Fibroblast of skin of right biceps (primary cell): ENCODE measurements at regions not wholly inside any gene's neighbourhood (a gene's known extent, or its start where the extent isn't known, plus 50 kb on each side); places are given as distances from the start of the nearest gene placed in this dataset.

Experiments used
- DNase-seq: peaks from one replicate; pipeline ENCODE4 v3.0.0-alpha.2; 2013

DNA sequence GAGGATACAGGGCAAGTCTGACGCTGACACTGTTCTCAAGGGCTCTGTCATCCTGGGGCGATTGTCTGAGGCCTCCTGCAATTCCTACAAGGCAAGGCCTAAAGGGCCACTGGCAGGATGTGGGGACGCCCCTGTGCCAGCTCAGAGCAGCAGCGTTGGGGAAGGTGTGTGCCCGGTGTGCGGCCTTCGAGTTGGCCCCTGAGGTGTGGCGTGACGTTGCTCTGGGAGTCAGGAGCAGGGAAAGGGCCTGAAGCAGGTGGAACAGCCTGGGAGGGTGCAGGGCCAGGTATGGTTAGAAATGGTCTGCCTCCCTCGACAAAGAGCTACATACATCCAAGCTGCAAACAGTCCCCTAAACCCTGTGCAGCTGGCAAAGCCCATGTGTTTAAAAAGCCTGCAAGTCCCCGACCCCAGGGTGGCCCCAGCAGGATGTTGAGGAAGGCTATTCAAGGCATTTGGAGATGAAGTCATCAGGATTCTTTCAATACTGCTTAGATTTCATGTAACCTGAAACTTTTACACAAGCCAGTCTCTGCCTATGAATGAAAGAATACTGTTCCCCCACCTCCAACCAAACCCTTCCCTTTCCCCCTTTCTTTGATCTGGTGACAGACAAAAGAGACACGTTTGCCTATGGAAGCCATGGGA, 142.5 kb upstream of the TNS3 start:
- DNase-seq, result peak; percentile 90

- DNase-seq, result no peak
These were observed 140.2 kb upstream of the TNS3 start for GRCh38 chr7:47722126-47722525.

- DNase-seq, result no peak
These were observed 139.8 kb upstream of the TNS3 start for GRCh38 chr7:47721670-47722069.

DNA sequence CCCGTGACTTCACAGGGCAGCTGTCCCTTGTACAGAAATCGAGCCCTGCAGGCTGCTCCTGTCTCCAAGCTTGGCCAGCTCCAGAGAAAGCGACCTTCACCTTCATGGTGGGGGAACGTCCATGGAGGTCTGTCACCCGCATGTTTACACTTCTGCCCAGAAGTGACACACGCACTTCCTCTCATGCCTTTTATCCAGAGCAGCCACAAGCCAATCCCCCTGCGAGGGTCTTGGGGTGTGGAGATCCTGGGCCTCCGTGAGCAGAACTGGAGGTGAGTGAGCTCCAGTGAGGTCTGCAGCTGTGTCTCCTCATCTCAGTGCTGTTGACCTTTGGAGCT, 139.0 kb upstream of the TNS3 start:
- no peak for DNase-seq

- peak; percentile 28 for DNase-seq
These were observed 138.4 kb upstream of the TNS3 start for GRCh38 chr7:47720141-47720906.

DNA sequence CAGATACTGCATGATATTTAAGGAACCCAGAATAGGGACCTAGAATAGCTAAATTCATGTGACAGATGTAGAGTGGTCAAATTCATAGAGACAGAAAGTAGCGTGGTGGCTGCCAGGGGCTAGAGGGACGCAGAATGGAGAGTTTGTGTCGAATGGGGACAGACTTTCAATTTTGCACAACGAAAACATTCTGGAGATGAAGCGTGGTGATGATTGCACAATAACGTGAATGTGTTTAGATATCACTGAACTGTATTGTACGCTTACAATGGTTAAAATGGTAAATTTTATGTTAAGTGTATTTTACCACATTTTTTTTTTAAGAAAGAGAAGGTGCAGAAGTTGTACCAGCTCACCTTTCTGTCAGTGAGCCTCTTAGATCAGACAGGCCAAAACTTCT, 137.8 kb upstream of the TNS3 start:
- DNase-seq, result no peak

- DNase-seq, result no peak
These were observed 133.7 kb upstream of the TNS3 start for GRCh38 chr7:47715631-47716068.

- DNase-seq, result no peak
These were observed 133.0 kb upstream of the TNS3 start for GRCh38 chr7:47714669-47715607.

- no peak for DNase-seq
These were observed 131.7 kb upstream of the TNS3 start for GRCh38 chr7:47713595-47713994.

GRCh38 chr7:47712416-47712815, 130.5 kb upstream of the TNS3 start:
- DNase-seq, result no peak

DNA sequence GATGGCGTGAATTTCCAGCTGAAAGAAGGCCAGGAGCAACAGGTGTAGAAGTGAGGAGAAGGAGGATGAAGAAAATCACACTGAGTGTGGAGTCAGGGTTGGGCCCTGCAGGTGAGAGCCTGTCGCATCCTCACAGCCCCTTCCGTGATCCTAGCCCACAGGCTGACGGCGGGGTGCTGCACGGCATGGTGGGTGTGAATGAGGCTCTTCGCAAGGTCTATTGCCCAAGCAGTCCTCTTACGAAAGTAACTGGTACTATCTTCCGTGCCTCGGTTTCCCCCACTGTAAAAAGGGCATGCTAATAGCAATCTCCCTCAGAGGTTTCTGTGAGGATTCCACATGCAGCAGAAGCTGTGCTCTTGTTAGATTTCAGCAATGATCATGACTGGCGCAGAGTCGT, 129.9 kb upstream of the TNS3 start:
- no peak for DNase-seq

DNA sequence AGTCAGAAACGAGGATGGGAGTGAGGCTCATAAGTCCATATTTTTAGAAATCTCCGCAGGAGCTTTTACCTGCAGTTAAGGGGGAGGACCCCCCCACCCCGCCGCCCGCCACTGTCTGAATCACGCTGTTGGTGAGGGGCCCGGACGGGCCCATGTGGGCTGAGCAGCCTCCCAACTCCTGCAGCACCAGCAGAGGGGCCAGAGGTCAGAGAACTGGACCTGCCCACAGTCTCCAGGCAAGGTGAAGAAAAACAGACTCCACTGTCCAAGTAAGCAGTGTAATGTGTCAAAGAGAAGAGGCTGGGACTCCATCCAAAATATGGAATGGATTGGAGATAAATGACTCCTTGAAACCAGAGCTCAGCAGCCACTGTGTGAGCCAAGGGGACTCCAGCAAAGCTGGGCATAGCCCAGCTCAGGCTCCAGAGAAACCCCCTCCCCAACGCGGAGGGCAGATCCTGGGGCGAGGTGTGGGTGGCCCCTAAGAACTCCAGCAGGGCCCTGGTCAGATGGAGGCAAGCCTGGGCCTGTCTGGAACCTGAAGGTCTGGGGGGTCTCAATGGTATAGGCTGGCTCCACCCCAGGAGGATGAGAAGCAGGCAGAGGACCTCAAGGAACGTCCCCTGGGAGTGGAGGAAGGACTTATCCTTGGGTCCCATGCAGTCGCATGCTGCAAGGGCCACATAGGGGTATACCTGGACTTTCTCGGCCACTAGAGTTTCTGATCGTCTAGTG, 128.5 kb upstream of the TNS3 start:
- DNase-seq, result no peak

DNA sequence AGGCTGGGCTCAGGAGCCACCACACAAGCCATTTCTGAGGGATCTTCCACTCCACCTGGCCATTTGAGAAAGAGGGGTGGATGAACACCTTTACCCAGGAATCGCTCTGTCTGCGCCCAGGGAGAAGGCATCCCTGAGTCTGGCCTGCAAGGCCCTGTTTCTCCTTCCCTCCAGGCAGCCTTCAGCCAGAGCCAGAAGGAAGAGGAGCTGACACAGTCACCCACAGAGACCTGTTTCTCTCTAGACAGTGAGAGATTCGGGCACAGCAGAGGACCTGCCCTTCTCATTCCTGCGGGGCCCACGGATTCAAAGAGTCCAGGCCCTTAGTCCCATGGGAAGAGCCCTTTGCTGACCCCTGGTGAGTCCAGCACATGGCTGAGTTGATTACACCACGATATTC, 127.5 kb upstream of the TNS3 start:
- DNase-seq, result no peak

DNA sequence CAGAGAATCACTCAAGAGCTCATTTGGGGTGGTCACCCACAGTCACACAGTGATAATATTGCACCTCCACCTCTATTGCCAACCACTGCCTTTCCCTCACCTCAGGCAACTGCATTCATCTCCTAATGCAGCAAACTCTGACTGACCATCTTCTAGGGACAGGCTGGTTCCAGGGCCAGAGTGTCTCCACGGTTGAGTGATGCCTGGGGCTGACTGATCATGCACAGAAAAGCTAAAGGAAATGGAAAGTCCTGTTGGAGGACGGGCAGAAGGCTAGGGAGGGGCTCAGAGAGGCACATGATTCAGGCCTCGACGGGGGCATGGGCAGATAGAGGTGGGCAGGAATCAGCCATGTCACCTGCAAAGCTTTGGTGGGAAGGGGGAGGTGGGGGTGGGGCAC, 127.1 kb upstream of the TNS3 start:
- no peak for DNase-seq

DNA sequence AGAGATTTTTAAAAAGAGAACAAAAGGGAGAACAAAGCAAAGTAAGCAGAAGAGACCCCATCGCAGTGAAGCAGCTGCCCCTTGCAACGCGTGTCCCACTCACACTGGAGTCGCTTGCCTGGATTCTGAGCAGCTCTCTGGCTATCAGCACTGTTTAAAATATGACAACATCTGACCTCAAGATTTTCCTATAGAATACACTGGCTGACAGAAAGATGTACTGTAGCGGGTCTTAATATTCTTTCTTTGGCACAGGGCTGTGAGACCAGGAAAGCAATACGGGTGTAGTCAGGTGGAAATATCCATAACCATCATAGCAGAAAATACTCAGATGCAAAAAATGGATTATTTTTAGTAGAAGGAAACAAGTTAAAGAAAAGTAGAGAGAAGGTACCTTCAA, 125.7 kb upstream of the TNS3 start:
- no peak for DNase-seq

DNA sequence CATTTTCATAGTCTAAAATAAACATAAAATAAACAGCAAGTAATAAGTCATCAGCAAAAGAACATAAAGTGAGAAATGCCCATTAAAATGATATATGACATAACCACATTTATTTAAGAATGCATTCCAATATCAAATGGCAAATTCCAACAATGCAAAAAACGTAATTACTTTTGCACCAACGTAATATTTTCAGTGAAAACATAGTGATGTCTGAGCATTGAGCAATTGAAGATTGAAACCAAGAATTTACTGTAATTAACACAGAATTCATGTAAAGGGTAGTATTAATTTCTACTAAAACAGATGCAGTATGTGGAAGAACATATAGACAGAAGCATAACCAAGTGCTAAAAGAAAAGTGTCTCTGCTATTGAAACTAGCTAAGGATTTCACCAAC, 123.0 kb upstream of the TNS3 start:
- DNase-seq, result peak; percentile 58

DNA sequence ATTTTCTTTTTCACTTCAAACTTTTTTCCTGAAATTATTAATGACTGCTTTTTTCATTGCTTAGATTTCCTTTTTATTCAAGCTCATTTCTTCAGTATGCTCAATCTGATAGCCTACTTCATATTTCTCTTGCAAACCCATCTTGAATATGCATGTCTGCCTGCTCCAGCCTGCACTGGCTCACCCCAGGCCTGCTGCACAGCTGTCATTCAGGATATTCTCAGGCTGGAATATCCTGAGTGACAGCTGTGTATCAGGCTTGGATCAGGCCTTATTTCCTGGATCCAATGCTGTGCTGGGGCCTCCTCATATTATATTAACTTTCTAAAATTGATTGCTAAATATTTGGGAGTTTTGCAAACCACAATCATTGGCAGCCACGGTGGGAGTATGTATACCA, 120.2 kb upstream of the TNS3 start:
- no peak for DNase-seq

GRCh38 chr7:47698386-47698785, 116.5 kb upstream of the TNS3 start:
- DNase-seq, result no peak

GRCh38 chr7:47697543-47697942, 115.6 kb upstream of the TNS3 start:
- DNase-seq, result no peak

DNA sequence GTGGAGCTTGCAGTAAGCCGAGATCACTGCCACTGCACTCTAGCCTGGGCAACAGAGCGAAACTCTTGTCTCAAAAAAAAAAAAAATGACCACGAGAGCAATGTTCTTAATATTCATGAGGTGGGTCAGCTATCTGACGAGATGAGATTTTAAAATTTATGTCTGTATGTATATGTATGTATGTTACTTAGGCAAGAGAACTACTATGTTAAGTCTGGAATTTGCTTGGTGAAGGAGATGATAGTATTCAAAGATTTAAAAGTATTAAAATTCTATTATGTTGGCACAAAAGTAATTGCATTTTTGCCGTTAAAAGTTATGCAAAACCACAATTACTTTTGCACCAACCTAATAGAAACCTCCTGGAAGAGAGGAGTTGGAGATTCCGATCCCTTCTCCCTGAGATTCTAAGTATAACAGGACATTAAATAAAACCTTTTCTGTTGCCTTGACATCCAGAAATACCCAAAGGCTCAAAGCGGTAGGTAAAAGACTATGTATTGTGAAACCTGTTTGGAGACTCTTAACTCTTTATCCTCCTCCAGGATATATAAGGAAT, 114.3 kb upstream of the TNS3 start:
- DNase-seq, result peak; percentile 36

GRCh38 chr7:47693216-47693615, 111.3 kb upstream of the TNS3 start:
- DNase-seq, result peak; percentile 78

DNA sequence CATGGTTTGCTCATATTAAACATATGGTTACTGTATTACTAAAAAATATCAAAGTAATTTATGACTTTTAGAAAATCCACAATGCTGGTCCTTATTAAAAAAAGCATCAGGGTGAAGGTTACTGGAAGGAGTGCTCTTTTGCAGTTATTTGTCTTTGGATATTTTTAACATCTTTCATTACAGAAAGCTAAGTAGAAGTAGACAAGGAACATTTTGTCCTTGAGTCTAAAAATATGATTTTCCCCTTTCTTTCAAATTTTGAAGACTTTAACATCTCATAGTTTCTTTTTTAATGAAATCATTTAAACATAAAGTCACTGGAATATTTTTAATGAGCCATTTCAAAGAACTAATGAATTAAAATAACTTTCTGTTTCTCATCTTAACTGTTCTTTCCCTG, 110.1 kb upstream of the TNS3 start:
- DNase-seq, result no peak
